Lung (tissue), 11 donors: ENCODE measurements at regions not wholly inside any gene's neighbourhood (a gene's known extent, or its start where the extent isn't known, plus 50 kb on each side); places are given as distances from the start of the nearest gene placed in this dataset.

ENCODE experiments used
- ATAC-seq: fragments of 200-7000 bp; cut with Tn5 transposase; one replicate; pipeline ENCODE4 v1.9.1; 2020; ENCODE audit warnings: moderate number of reproducible peaks; ENCODE audit not compliant: insufficient read depth, low FRiP score
- DNase-seq, 3 donors: peaks; one replicate each; pipeline ENCODE4 v3.0.0-alpha.2; 2013 to 2017
- H3K27ac ChIP-seq, 2 donors: one replicate each; pipeline ENCODE4 v1.5.1; 2013; ENCODE audit warnings: mild to moderate bottlenecking in 2 of 2, moderate library complexity in 2 of 2, control low read depth in 1 of 2, inconsistent platforms in 1 of 2, low read depth in 1 of 2, low read length in 1 of 2
- H3K27me3 ChIP-seq, 3 donors: one replicate each; pipeline ENCODE4 v1.5.1; 2013; ENCODE audit warnings: low read length in 2 of 3; ENCODE audit not compliant: control insufficient read depth in 3 of 3, insufficient read depth in 3 of 3
- H3K36me3 ChIP-seq, 4 donors: one replicate each; pipeline ENCODE4 v1.5.1; 2013; ENCODE audit warnings: low read length in 4 of 4, mild to moderate bottlenecking in 1 of 4, moderate library complexity in 1 of 4; ENCODE audit not compliant: control insufficient read depth in 4 of 4, insufficient read depth in 4 of 4
- H3K4me1 ChIP-seq, 5 donors: one replicate each; pipeline ENCODE4 v1.5.1; 2013; ENCODE audit warnings: low read length in 5 of 5, mild to moderate bottlenecking in 2 of 5, moderate library complexity in 1 of 5; ENCODE audit not compliant: control insufficient read depth in 5 of 5, insufficient read depth in 5 of 5
- H3K4me3 ChIP-seq: one replicate; pipeline ENCODE4 v1.5.1; 2013; ENCODE audit warnings: mild to moderate bottlenecking, control low read depth, moderate library complexity
- H3K9ac ChIP-seq, 2 donors: one replicate each; pipeline ENCODE4 v1.5.1; 2013; ENCODE audit warnings: low read length in 2 of 2, control low read depth in 1 of 2; ENCODE audit not compliant: insufficient read depth in 1 of 2
- H3K9me3 ChIP-seq, 4 donors: one replicate each; pipeline ENCODE4 v1.5.1; 2013; ENCODE audit warnings: low read length in 3 of 4, mild to moderate bottlenecking in 1 of 4, moderate library complexity in 1 of 4; ENCODE audit not compliant: control insufficient read depth in 4 of 4, insufficient read depth in 3 of 4
- CTCF ChIP-seq: IDR thresholded peaks from 2 replicates; pipeline ENCODE4 v1.5.1; 2012; ENCODE audit warnings: mild to moderate bottlenecking; ENCODE audit errors: control extremely low read depth, extremely low read depth
- WGBS, 2 donors: extraction: QIAGEN DNeasy Blood & Tissue Kit; methylation state at CpG; one replicate each; pipeline ENCODE4 v1.1.7; 2013; 5-methylcytosine and 5-hydroxymethylcytosine counted together
- donor health status: control.
- donor health status: control.
- donor health status: Bipolar disorder and iron deficiency.
- donor health status: healthy.
- donor health status: DM: yes; HTN: yes; CAD: no.

GRCh38 chr9:109640580-109641371, 139.2 kb upstream of the PALM2AKAP2 start:
- Histone ChIP-seq H3K4me1 (peaks cover 0 to 19% (median 0%) of the 10 kb centered on the region in 5 donors), H3K27ac (no peak overlapping the region), H3K36me3 (no peaks in the 10 kb centered on the region), H3K9me3 (peaks cover 0 to 5% (median 0%) of the 10 kb centered on the region in 4 donors), H3K9ac (peak overlapping the region in 1 of 2 donors; percentile 16), H3K27me3 (peaks cover 12 to 29% (median 24%) of the 10 kb centered on the region in 3 donors), H3K4me3 (no peak overlapping the region)
- 2 to 3% methylated on average over 44 to 59 of the region's 59 CpGs for WGBS, 2 donors
- TF ChIP-seq CTCF: no peak
- ATAC-seq (peak; percentile 47), DNase-seq (peak; percentile 72 to 82 (median 76))

- Histone ChIP-seq H3K9ac (no peak overlapping the region), H3K4me3 (no peak overlapping the region), H3K27ac (no peak overlapping the region), H3K4me1 (peaks cover 0 to 19% (median 0%) of the 10 kb centered on the region in 5 donors), H3K36me3 (no peaks in the 10 kb centered on the region), H3K9me3 (peaks cover 0 to 5% (median 0%) of the 10 kb centered on the region in 4 donors), H3K27me3 (peaks cover 12 to 29% (median 24%) of the 10 kb centered on the region in 3 donors)
- ATAC-seq (no peak), DNase-seq (no peak)
- 29 to 39% methylated on average over 8 of the region's 8 CpGs for WGBS, 2 donors
- no peak for TF ChIP-seq CTCF
Observed at GRCh38 chr9:109641372-109641659, 138.7 kb upstream of the PALM2AKAP2 start.

- 67 to 100% methylated on average over 1 of the region's 1 CpG for WGBS, 2 donors
- Histone ChIP-seq H3K9me3 (peaks cover 0 to 5% (median 0%) of the 10 kb centered on the region in 4 donors), H3K4me3 (no peak overlapping the region), H3K9ac (no peak overlapping the region), H3K27ac (no peak overlapping the region), H3K4me1 (no peaks in the 10 kb centered on the region), H3K36me3 (no peaks in the 10 kb centered on the region), H3K27me3 (no peaks in the 10 kb centered on the region)
- no peak for ATAC-seq
- DNase-seq: no peak
- no peak for TF ChIP-seq CTCF
Observed at GRCh38 chr9:109652112-109652511, 127.9 kb upstream of the PALM2AKAP2 start.

GRCh38 chr9:109652971-109653370, 127.0 kb upstream of the PALM2AKAP2 start:
- DNase-seq (peak in 2 of 3 donors; percentile 30 to 41), ATAC-seq (no peak)
- Histone ChIP-seq H3K27ac (peak overlapping the region in 1 of 2 donors; percentile 21), H3K4me1 (no peaks in the 10 kb centered on the region), H3K9ac (no peak overlapping the region), H3K4me3 (no peak overlapping the region), H3K36me3 (no peaks in the 10 kb centered on the region), H3K27me3 (no peaks in the 10 kb centered on the region), H3K9me3 (peaks cover 0 to 5% (median 0%) of the 10 kb centered on the region in 4 donors)
- TF ChIP-seq CTCF: no peak
- 35 to 40% methylated on average over 4 of the region's 4 CpGs for WGBS, 2 donors
